HEK293 (cell line): ENCODE measurements at regions not wholly inside any gene's neighbourhood (a gene's known extent, or its start where the extent isn't known, plus 50 kb on each side); places are given as distances from the start of the nearest gene placed in this dataset.

Experiments
- CTCF ChIA-PET: fragments of 350-600 bp; formaldehyde crosslinking; extraction: SDS; loops from one replicate; lab custom pipeline; 2021; ENCODE audit warnings: antibody characterized with exemption; lab: Yijun Ruan, JAX
- POLR2A ChIA-PET: fragments of 300-600 bp; formaldehyde crosslinking; extraction: SDS; loops from one replicate; lab custom pipeline; 2020; ENCODE audit warnings: antibody characterized with exemption, inconsistent platforms; lab: Yijun Ruan, JAX
- H3K27ac ChIP-seq: fragments of 200-500 bp; sonication (Bioruptor generic); 2 replicates; pipeline ENCODE4 v1.5.1; 2014; ENCODE audit warnings: low read depth, low read length, control low read depth, inconsistent platforms; ENCODE audit errors: extremely low read depth
- H3K36me3 ChIP-seq, 2 experiments: fragments of 200-500 bp in 1 of 2; sonication (Bioruptor generic) in 1 of 2; 1 replicate in 1 of 2; 2 replicates in 1 of 2; pipeline ENCODE4 v1.5.1; 2014 to 2017; ENCODE audit warnings: inconsistent platforms in 2 of 2, low read length in 2 of 2; ENCODE audit not compliant: control insufficient read depth in 2 of 2, insufficient read depth in 1 of 2
- H3K4me1 ChIP-seq: fragments of 200-500 bp; sonication (Bioruptor generic); 2 replicates; pipeline ENCODE4 v1.5.1; 2014; ENCODE audit warnings: mild to moderate bottlenecking, low read length, inconsistent platforms; ENCODE audit not compliant: control insufficient read depth, insufficient read depth
- H3K4me3 ChIP-seq: 2 replicates; pipeline ENCODE4 v1.5.1; 2011; ENCODE audit warnings: low read depth, mild to moderate bottlenecking, control low read depth, low read length, moderate library complexity
- H3K9me3 ChIP-seq: fragments of 200-500 bp; sonication (Bioruptor generic); 2 replicates; pipeline ENCODE4 v1.5.1; 2014; ENCODE audit warnings: low read depth, low read length, inconsistent platforms; ENCODE audit not compliant: control insufficient read depth, insufficient read depth
- BCL6B ChIP-seq: fragments of 450-650 bp; formaldehyde crosslinking; IDR thresholded peaks from 2 replicates; pipeline ENCODE4 v1.5.1; 2017; ENCODE audit warnings: missing biosample characterization, missing genetic modification characterization
- GFI1B ChIP-seq: fragments of 450-650 bp; formaldehyde crosslinking; IDR thresholded peaks from 2 replicates; pipeline ENCODE4 v1.5.1; 2016; ENCODE audit warnings: missing biosample characterization, missing genetic modification characterization
- HOXD13 ChIP-seq: sonication (generic); formaldehyde crosslinking; IDR thresholded peaks from 2 replicates; pipeline ENCODE4 v1.8.0; 2022; ENCODE audit warnings: missing genetic modification reagents, borderline replicate concordance
- KLF7 ChIP-seq: fragments of 450-650 bp; formaldehyde crosslinking; IDR thresholded peaks from 2 replicates; pipeline ENCODE4 v1.5.1; 2016; ENCODE audit warnings: missing biosample characterization, missing genetic modification characterization, borderline replicate concordance
- MEIS1 ChIP-seq: sonication (generic); formaldehyde crosslinking; IDR thresholded peaks from 2 replicates; pipeline ENCODE4 v1.8.1; 2022; ENCODE audit warnings: missing genetic modification reagents, mild to moderate bottlenecking, borderline replicate concordance
- OSR2 ChIP-seq: fragments of 450-650 bp; formaldehyde crosslinking; IDR thresholded peaks from 2 replicates; pipeline ENCODE4 v1.5.1; 2016; ENCODE audit warnings: missing biosample characterization, missing genetic modification characterization
- PRDM2 ChIP-seq: fragments of 450-650 bp; formaldehyde crosslinking; IDR thresholded peaks from 2 replicates; pipeline ENCODE4 v1.5.1; 2016; ENCODE audit warnings: missing biosample characterization, missing genetic modification characterization, borderline replicate concordance
- REPIN1 ChIP-seq: fragments of 450-650 bp; formaldehyde crosslinking; IDR thresholded peaks from 2 replicates; pipeline ENCODE4 v1.5.1; 2017; ENCODE audit warnings: missing biosample characterization, missing genetic modification characterization, low read depth
- ZBTB20 ChIP-seq: fragments of 450-650 bp; formaldehyde crosslinking; IDR thresholded peaks from 2 replicates; pipeline ENCODE4 v1.5.1; 2016; ENCODE audit warnings: missing biosample characterization, missing genetic modification characterization
- ZIC2 ChIP-seq: fragments of 450-650 bp; formaldehyde crosslinking; IDR thresholded peaks from 2 replicates; pipeline ENCODE4 v1.5.1; 2016; ENCODE audit warnings: missing biosample characterization, missing genetic modification characterization
- ZNF157 ChIP-seq: fragments of 450-650 bp; formaldehyde crosslinking; IDR thresholded peaks from 2 replicates; pipeline ENCODE4 v1.5.1; 2016; ENCODE audit warnings: missing biosample characterization, missing genetic modification characterization
- ZNF184 ChIP-seq: fragments of 450-650 bp; IDR thresholded peaks from 2 replicates; pipeline ENCODE4 v1.5.1; 2018; ENCODE audit warnings: missing biosample characterization, mild to moderate bottlenecking, missing genetic modification characterization
- ZNF239 ChIP-seq: fragments of 450-650 bp; formaldehyde crosslinking; IDR thresholded peaks from 2 replicates; pipeline ENCODE4 v1.5.1; 2016; ENCODE audit warnings: missing biosample characterization, missing genetic modification characterization
- ZNF248 ChIP-seq: fragments of 450-650 bp; formaldehyde crosslinking; IDR thresholded peaks from 2 replicates; pipeline ENCODE4 v1.5.1; 2017; ENCODE audit warnings: missing biosample characterization, missing genetic modification characterization
- ZNF292 ChIP-seq: fragments of 450-650 bp; formaldehyde crosslinking; IDR thresholded peaks from 2 replicates; pipeline ENCODE4 v1.5.1; 2016; ENCODE audit warnings: low read depth, missing biosample characterization, missing genetic modification characterization, borderline replicate concordance
- ZNF366 ChIP-seq: fragments of 450-650 bp; formaldehyde crosslinking; conservative IDR thresholded peaks from 2 replicates; pipeline ENCODE4 v1.5.1; 2016; ENCODE audit warnings: missing biosample characterization, missing genetic modification characterization
- ZNF549 ChIP-seq: fragments of 450-650 bp; IDR thresholded peaks from 2 replicates; pipeline ENCODE4 v1.5.1; 2018; ENCODE audit warnings: missing biosample characterization, missing genetic modification characterization, mild to moderate bottlenecking, inconsistent platforms, moderate library complexity
- ZNF623 ChIP-seq: fragments of 450-650 bp; formaldehyde crosslinking; IDR thresholded peaks from 2 replicates; pipeline ENCODE4 v1.5.1; 2016; ENCODE audit warnings: missing biosample characterization, missing genetic modification characterization
- ZNF629 ChIP-seq: fragments of 450-650 bp; formaldehyde crosslinking; IDR thresholded peaks from 2 replicates; pipeline ENCODE4 v1.5.1; 2017; ENCODE audit warnings: missing biosample characterization, missing genetic modification characterization
- ZNF76 ChIP-seq: fragments of 450-650 bp; formaldehyde crosslinking; IDR thresholded peaks from 2 replicates; pipeline ENCODE4; 2016; ENCODE audit warnings: low read depth, missing biosample characterization, missing genetic modification characterization, borderline replicate concordance
- ZNF785 ChIP-seq: fragments of 450-650 bp; formaldehyde crosslinking; IDR thresholded peaks from 2 replicates; pipeline ENCODE4 v1.5.1; 2016; ENCODE audit warnings: missing biosample characterization, missing genetic modification characterization
- TF ChIP-seq, protein P1 (sequence below): fragments of 450-650 bp; formaldehyde crosslinking; IDR thresholded peaks from 2 replicates; pipeline ENCODE4 v1.5.1; 2016; ENCODE audit warnings: missing biosample characterization, missing genetic modification characterization

DNA sequence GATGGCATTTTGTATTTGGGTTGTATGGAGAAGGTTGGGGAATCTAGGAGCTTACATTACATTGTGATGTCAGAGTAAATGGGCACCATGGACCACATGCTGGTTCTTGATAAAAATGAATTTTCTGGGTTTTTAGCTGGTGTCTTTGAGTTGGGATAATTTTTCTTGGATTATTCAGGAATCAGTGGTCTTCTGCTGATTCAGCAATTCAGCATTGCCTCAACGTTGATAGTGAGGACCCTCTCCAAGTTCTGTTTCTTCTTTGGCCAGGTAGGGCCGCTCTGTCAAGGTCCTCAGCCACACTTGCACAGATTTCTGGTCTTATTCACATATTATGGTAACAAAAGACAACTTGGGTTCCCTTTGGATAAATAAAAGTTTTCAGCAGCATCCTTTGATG lies 312.0 kb upstream of the TPK1 start (continued):
- TF ChIP-seq ZNF76 (tag by site-specific recombination), result no peak
- no peak for TF ChIP-seq ZIC2 (tag by site-specific recombination)

GRCh38 chr7:145143685-145144084 lies 307.8 kb upstream of the TPK1 start:
- TF ChIP-seq ZNF292 (tag by site-specific recombination), result no peak
- no peak for TF ChIP-seq ZNF366
- TF ChIP-seq MEIS1, result no peak
- no peak for TF ChIP-seq ZNF157 (tag by site-specific recombination)
- TF ChIP-seq ZBTB20 (tag by site-specific recombination), result no peak
- Histone ChIP-seq H3K36me3 (no peaks in the 10 kb centered on the region), H3K4me3 (no peak overlapping the region), H3K4me1 (no peaks in the 10 kb centered on the region), H3K9me3 (no peaks in the 10 kb centered on the region), H3K27ac (no peak overlapping the region)
- POLR2A ChIA-PET, result no interaction called here
- CTCF ChIA-PET, result interaction anchor here (0.6 kb wide), 1 partner anchor 38 kb away, joined by 3 read pairs; no protein-coding TSS in a partner anchor

- no peaks in the 10 kb centered on the region for H3K9me3 ChIP-seq
- no peak overlapping the region for H3K4me3 ChIP-seq
- H3K27ac ChIP-seq, result no peak overlapping the region
- no peak for TF ChIP-seq PRDM2
- TF ChIP-seq ZNF629, result no peak
- no peak for TF ChIP-seq ZIC2 (tag by site-specific recombination)
- TF ChIP-seq, protein P1, sequence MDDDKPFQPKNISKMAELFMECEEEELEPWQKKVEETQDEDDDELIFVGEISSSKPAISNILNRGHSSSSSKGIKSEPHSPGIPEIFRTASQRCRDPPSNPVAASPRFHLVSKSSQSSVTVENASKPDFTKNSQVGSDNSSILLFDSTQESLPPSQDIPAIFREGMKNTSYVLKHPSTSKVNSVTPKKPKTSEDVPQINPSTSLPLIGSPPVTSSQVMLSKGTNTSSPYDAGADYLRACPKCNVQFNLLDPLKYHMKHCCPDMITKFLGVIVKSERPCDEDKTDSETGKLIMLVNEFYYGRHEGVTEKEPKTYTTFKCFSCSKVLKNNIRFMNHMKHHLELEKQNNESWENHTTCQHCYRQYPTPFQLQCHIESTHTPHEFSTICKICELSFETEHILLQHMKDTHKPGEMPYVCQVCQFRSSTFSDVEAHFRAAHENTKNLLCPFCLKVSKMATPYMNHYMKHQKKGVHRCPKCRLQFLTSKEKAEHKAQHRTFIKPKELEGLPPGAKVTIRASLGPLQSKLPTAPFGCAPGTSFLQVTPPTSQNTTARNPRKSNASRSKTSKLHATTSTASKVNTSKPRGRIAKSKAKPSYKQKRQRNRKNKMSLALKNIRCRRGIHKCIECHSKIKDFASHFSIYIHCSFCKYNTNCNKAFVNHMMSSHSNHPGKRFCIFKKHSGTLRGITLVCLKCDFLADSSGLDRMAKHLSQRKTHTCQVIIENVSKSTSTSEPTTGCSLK (tag by site-specific recombination), result no peak
- no peak for TF ChIP-seq ZNF785 (tag by site-specific recombination)
- no peak for TF ChIP-seq ZNF248 (tag by site-specific recombination)
- TF ChIP-seq KLF7 (tag by site-specific recombination), result no peak
- no peak for TF ChIP-seq HOXD13 (CRISPR knock-in tag)
- TF ChIP-seq GFI1B (tag by site-specific recombination), result no peak
- no peak for TF ChIP-seq ZNF549 (tag by site-specific recombination)
- no peak for TF ChIP-seq ZNF366
- no peak for TF ChIP-seq OSR2
- no peak for TF ChIP-seq REPIN1 (tag by site-specific recombination)
- TF ChIP-seq ZNF623 (tag by site-specific recombination), result no peak
- no peak for TF ChIP-seq BCL6B (tag by site-specific recombination)
- no peak for TF ChIP-seq ZNF239 (tag by site-specific recombination)
- TF ChIP-seq ZNF184, result no peak
- TF ChIP-seq, all 188 proteins: peak for 0
- POLR2A ChIA-PET, result no interaction called here
- CTCF ChIA-PET, result no interaction called here
- no peaks in the 10 kb centered on the region for H3K36me3 ChIP-seq
- no peaks in the 10 kb centered on the region for H3K4me1 ChIP-seq
Measured at GRCh38 chr7:145134377-145134776, 298.5 kb upstream of the TPK1 start.
